ENCODE measurements at regions not wholly inside any gene's neighbourhood (a gene's known extent, or its start where the extent isn't known, plus 50 kb on each side); places are given as distances from the start of the nearest gene placed in this dataset.
"Not testable (repeated sequence)": the region's sequence is repeated elsewhere in the genome, so short reads cannot be mapped to it uniquely, and the experiment has no call there.

- not testable (repeated sequence) for TF ChIP-seq CTCF, POLR2A (IDR thresholded peaks at IDR 0.05)
Observed at GRCh38 chr10:61818251-61818650, 83.2 kb upstream of the ARID5B start.

Data from breast epithelium (tissue), 3 donors.